GM13977 (cell line): ENCODE measurements at regions not wholly inside any gene's neighbourhood (a gene's known extent, or its start where the extent isn't known, plus 50 kb on each side); places are given as distances from the start of the nearest gene placed in this dataset.

Source experiments
- DNase-seq: peaks from one replicate; pipeline ENCODE4 v3.0.0; 2012; ENCODE audit warnings: low spot score
- in situ Hi-C: fragments of 300-500 bp; cut with MboI; formaldehyde crosslinking; loops from one replicate; pipeline ENCODE4 v1.12.0; 2022; ENCODE audit warnings: low sequenced_read_pairs, low pct_unique_long_range_greater_than_20kb, mixed read lengths, inconsistent platforms; ENCODE audit not compliant: unreplicated experiment
- TF ChIP-seq, protein P1 (sequence below): IDR thresholded peaks from 2 replicates; pipeline ENCODE4 v1.5.1; 2012; ENCODE audit warnings: mild to moderate bottlenecking, control low read depth; ENCODE audit not compliant: insufficient read depth; ENCODE audit errors: extremely low read depth, missing control alignments

DNA sequence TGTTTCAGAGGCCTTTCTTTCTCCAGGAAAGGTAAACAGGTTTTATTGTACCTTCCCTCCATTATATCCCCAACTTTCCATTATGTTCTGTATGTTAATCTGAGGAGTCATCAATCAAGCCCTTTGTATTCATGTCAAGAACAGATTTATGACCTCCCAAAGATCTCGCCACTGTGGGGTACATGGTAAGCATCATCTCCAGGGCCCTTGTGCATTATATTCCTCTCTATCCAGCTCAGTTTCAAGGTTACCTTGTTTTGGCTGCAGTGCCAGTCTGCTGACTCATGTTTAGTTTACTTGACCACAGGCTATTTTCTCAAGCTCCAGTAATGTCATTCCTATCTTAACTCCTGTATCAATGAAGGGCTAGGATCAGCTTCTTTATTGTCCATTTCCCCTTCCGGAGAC is 125.1 kb upstream of the FRMPD4 start:
- TF ChIP-seq, protein P1, sequence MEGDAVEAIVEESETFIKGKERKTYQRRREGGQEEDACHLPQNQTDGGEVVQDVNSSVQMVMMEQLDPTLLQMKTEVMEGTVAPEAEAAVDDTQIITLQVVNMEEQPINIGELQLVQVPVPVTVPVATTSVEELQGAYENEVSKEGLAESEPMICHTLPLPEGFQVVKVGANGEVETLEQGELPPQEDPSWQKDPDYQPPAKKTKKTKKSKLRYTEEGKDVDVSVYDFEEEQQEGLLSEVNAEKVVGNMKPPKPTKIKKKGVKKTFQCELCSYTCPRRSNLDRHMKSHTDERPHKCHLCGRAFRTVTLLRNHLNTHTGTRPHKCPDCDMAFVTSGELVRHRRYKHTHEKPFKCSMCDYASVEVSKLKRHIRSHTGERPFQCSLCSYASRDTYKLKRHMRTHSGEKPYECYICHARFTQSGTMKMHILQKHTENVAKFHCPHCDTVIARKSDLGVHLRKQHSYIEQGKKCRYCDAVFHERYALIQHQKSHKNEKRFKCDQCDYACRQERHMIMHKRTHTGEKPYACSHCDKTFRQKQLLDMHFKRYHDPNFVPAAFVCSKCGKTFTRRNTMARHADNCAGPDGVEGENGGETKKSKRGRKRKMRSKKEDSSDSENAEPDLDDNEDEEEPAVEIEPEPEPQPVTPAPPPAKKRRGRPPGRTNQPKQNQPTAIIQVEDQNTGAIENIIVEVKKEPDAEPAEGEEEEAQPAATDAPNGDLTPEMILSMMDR, result no peak
- in situ Hi-C loops, result no loop called here
- DNase-seq, result no peak

DNA sequence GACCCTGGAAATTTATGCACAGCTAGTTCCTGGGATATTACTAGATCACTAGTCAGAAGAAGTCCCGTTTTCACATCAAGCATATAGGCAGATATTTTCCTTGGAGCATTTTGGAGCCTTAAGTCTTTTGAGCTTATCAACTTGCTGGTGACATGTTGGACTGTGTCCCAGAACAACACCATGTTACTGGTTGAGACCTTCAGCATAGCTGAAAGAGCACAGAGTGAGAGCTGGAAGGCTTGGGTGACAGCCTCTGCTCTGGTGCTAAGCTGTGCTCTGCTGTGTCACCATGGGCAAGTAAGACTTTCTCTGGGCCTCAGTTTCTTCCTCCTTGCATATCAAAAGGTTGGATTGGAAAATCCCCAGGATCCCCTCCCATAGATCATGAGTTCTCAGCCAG is 116.6 kb upstream of the FRMPD4 start:
- no peak for DNase-seq
- TF ChIP-seq, protein P1, result no peak

DNA sequence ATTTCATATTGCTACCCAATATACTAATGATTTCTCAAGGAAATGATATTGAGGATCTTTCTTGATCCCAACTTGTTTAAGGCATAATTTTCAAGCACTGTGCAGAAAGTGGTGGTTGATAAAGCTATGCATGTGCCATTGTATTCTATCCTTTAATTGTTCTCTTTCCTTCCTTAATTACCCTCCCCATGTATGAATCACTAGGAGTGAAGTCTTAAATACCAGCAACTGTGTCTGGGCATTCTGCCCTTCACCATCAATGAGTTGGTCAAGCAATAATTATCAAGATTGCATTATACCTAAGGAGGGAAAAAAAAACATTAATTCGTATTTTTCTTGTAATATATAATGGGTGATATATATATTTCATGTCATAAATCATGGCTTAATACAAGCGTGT is 111.8 kb upstream of the FRMPD4 start:
- TF ChIP-seq, protein P1, result no peak
- no peak for DNase-seq
- in situ Hi-C loops, result no loop called here

More for the DNA sequence above, 116.6 kb upstream of the FRMPD4 start:
- in situ Hi-C loops, result no loop called here

DNA sequence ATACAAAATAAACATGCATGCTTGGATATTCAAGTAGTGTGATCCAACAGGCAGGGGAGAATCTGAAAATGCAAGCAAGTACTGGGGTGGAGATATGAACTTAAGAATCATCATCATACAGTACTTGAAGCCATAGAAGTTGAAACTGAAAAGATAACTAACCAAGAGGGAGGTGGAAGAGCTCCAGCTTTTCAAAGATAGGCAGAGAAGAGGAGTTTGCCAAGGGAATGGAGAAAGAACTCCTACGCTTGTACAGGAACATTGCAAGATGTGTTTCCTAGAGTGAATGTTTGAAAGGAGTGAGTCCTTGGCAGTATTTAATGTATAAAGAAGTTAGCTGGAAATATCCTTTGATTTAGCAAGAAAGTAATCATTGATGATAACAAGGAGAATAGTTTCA is 106.2 kb upstream of the FRMPD4 start:
- DNase-seq, result no peak
- TF ChIP-seq, protein P1, result no peak
- in situ Hi-C loops, result no loop called here

DNA sequence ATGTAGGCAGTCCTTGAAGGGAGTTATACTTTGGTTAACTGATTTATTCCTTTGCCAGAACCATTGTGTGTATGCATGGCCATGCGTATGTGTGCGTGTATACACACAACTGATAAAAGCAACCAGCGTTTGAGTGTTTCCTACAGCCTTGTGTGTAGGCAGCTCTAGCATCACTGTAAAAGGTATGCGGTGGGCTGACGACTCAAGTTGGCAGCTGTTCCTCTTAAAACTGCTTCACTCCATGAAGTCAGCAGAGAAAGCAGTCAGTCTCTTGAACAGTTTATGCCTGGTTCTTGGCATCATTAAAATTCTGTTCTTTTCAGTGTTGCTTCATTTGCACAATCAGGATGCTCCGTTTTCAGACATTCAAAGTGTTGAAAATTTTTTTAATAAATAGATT is 103.5 kb upstream of the FRMPD4 start:
- DNase-seq, result no peak
- TF ChIP-seq, protein P1, result no peak
- in situ Hi-C loops, result no loop called here

DNA sequence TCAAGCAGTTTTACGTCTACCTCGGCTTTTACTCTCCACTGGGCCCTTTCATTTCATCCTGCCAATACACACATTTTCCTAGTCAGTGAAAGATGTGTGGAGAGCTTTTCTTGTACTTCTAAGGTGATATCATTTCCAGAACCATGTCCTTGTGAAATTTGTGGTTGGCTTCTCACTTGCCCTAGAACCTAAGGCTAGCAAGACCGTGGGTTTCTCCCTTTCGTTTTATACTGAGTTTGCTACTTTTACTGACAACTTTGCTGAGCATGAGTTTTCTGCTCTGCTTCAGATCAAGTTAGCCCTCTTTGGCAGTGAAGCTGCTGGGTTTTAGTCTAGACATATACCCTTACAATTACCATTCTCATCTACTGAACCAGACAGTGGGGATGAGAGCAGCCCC is 95.7 kb upstream of the FRMPD4 start:
- no peak for DNase-seq
- in situ Hi-C loops, result no loop called here
- TF ChIP-seq, protein P1, result no peak

DNA sequence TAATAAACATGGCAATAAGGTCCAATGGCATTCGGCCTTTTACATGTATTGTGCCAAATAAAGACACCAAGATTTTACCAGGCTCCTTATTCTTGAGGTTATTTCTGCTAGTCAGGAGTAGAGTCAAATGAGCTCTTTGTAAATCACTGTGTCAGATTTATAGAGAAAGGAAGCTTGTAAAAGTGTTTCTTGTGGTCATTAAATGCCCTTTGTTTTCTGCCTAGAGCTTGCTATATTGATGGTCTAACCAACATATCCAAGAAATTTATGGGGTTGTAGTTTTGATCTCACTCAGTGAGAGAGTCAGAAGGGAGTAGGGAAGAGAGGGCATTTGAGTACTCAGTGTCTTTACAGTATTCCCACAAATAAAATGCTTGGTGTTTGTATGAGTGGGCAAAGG is 86.2 kb upstream of the FRMPD4 start:
- in situ Hi-C loops, result no loop called here
- TF ChIP-seq, protein P1, result no peak
- DNase-seq, result no peak
